ENCODE measurements at regions not wholly inside any gene's neighbourhood (a gene's known extent, or its start where the extent isn't known, plus 50 kb on each side); places are given as distances from the start of the nearest gene placed in this dataset.

GRCh38 chr6:158905277-158905676, 86.1 kb upstream of the EZR start:
- no TSS peak for BruUV-seq (replicated peaks)
- ChIA-PET POLR2A (interaction anchor here (2.1 kb wide), 1 partner anchor 36 kb away, joined by 10 read pairs; no protein-coding TSS in a partner anchor), CTCF (no interaction called here)

More at GRCh38 chr6:158905277-158905676, 86.1 kb upstream of the EZR start:
- Histone ChIP-seq H3K4me3 (replicated peaks in 1 of 2; ENCODE audit: low read depth in 1 of 2, low read length in 2 of 2) (no peak overlapping the region), H3K27me3 (ENCODE audit: insufficient read depth, low read length) (no peaks in the 10 kb centered on the region), H3K9me2 (ENCODE audit: insufficient read depth) (no peaks in the 10 kb centered on the region), H3K27ac (ENCODE audit: low read depth, low read length) (no peak overlapping the region), H3K36me3 (ENCODE audit: control insufficient read depth in 1 of 2, insufficient read depth in 2 of 2, low read length in 2 of 2) (no peaks in the 10 kb centered on the region), H3K9ac (ENCODE audit: low read length) (no peak overlapping the region), H3K9me3 (ENCODE audit: control insufficient read depth in 1 of 2, insufficient read depth in 1 of 2, low read depth in 1 of 2, low read length in 2 of 2) (peaks cover 18 to 28% of the 10 kb centered on the region in 2 experiments; a peak in 3 of 4 replicates), H3K79me2 (ENCODE audit: insufficient read depth, low read length) (no peaks in the 10 kb centered on the region), H4K20me1 (ENCODE audit: insufficient read depth) (no peaks in the 10 kb centered on the region), H2AFZ (ENCODE audit: low read depth, low read length, poor library complexity, severe bottlenecking) (no peak overlapping the region), H3K4me1 (ENCODE audit: control insufficient read depth in 1 of 2, insufficient read depth in 2 of 2, low read length in 2 of 2) (peaks cover 6% of the 10 kb centered on the region in 2 experiments; a peak in 3 of 4 replicates), H3K4me2 (ENCODE audit: low read length) (no peak overlapping the region)
- peak; percentile 51; the same call in 1 of the 2 replicates for TF ChIP-seq MAX (IDR thresholded peaks at IDR 0.05)
- no peak for TF ChIP-seq JUND (IDR thresholded peaks at IDR 0.05)
- peak; percentile 43; the same call in 1 of the 2 replicates for TF ChIP-seq SRF (IDR thresholded peaks at IDR 0.05; ENCODE audit: low read depth)
- peak; percentile 100 for TF ChIP-seq CBX3 (IDR thresholded peaks at IDR 0.05; ENCODE audit: low read depth)
- 0 out of 2 replicates have a peak, but pooled peaks have one; percentile 5 for TF ChIP-seq ATF3 (IDR thresholded peaks at IDR 0.05)
- no peak for TF ChIP-seq REST (IDR thresholded peaks at IDR 0.05; ENCODE audit: low read depth)
- TF ChIP-seq TCF7L2 (IDR thresholded peaks at IDR 0.05; ENCODE audit: borderline replicate concordance, extremely low read depth, insufficient read depth, insufficient read length) = no peak
- peak; percentile 61 for TF ChIP-seq CEBPB (IDR thresholded peaks at IDR 0.05; ENCODE audit: low read depth)
- peak; percentile 26; the same call in 1 of the 2 replicates for TF ChIP-seq RAD21 (IDR thresholded peaks at IDR 0.05; ENCODE audit: low read depth)
- TF ChIP-seq ELF1 (IDR thresholded peaks at IDR 0.05; ENCODE audit: borderline replicate concordance, low read depth) = no peak
- ATAC-seq = no peak
- DNase-seq (ENCODE audit: low read depth, low spot score) = peak; percentile 47
- intact Hi-C loops (cut with micrococcal nuclease) = no loop called here
- RAD21 ChIA-PET (ENCODE audit: low non-redundant PET in 1 of 2, low total read pairs in 2 of 2, uncharacterized antibody in 2 of 2, unreplicated experiment in 2 of 2) = no interaction called here

Data from HCT116 (cell line).